WERI-Rb-1 (cell line): ENCODE measurements at regions not wholly inside any gene's neighbourhood (a gene's known extent, or its start where the extent isn't known, plus 50 kb on each side); places are given as distances from the start of the nearest gene placed in this dataset.

ENCODE experiments used
- DNase-seq: peaks from one replicate; pipeline ENCODE4 v3.0.0-alpha.2; 2020
- H3K27ac ChIP-seq: fragments of 250-450 bp; sonication (Bioruptor Pico); 2 replicates; pipeline ENCODE4 v1.5.1; 2020; ENCODE audit warnings: mild to moderate bottlenecking, moderate library complexity
- H3K27me3 ChIP-seq: fragments of 250-450 bp; sonication (Bioruptor Pico); 2 replicates; pipeline ENCODE4 v1.5.1; 2021; ENCODE audit warnings: mild to moderate bottlenecking, low read depth, moderate library complexity; ENCODE audit not compliant: insufficient read depth, severe bottlenecking
- H3K36me3 ChIP-seq: fragments of 250-450 bp; sonication (Bioruptor Pico); 2 replicates; pipeline ENCODE4 v1.5.1; 2020; ENCODE audit warnings: mild to moderate bottlenecking, moderate library complexity
- H3K4me3 ChIP-seq: 2 replicates; pipeline ENCODE4 v1.5.1; 2011; ENCODE audit warnings: low read depth, mild to moderate bottlenecking, control low read depth, low read length
- H3K9me3 ChIP-seq: fragments of 250-450 bp; sonication (Bioruptor Pico); 2 replicates; pipeline ENCODE4 v1.5.1; 2021; ENCODE audit warnings: mild to moderate bottlenecking, moderate library complexity; ENCODE audit not compliant: severe bottlenecking
- TF ChIP-seq, protein P1 (sequence below): IDR thresholded peaks from 2 replicates; pipeline ENCODE4 v1.5.1; 2011; ENCODE audit warnings: low read depth, mild to moderate bottlenecking, control low read depth, inconsistent platforms, low read length

DNA sequence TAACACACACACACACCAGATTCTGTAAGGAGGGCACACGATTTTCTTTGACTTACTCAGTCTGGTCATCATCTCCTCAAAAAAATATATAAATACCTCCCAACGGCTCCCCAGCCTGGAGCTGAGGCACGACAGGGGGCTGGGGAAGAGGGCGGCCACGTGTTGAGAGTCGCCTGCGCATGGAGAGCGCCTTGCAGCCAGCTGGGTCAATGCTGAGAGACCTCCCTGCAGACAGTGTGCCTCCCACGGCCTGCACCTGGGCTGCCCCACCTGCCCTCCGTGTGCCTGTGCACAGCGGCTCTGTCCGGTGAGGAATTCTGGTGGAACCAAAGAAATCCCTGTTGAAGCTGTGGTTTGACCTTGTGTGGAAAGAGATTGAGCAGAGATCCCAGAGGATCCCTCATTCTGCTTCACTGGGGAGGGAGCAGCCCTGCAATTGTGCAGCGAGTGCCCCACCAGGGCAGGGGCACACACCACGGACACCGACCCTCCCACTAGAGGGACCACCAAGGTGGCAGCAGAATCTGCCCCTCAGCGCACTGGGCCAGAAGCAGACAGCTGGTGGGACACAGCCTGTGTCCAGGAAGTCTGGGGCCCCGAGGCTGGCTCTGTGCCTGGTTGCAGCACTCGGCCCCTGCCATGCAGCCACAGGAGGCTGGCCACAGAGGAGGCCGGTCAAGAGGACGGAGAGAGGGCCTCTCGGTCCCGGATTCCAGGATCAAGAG lies 150.5 kb upstream of the PPP2R2D start:
- no peak overlapping the region for H3K4me3 ChIP-seq
- no peaks in the 10 kb centered on the region for H3K36me3 ChIP-seq
- H3K9me3 ChIP-seq: no peaks in the 10 kb centered on the region
- no peak for DNase-seq
- H3K27me3 ChIP-seq: no peaks in the 10 kb centered on the region
- H3K27ac ChIP-seq: no peak overlapping the region
- TF ChIP-seq, protein P1, sequence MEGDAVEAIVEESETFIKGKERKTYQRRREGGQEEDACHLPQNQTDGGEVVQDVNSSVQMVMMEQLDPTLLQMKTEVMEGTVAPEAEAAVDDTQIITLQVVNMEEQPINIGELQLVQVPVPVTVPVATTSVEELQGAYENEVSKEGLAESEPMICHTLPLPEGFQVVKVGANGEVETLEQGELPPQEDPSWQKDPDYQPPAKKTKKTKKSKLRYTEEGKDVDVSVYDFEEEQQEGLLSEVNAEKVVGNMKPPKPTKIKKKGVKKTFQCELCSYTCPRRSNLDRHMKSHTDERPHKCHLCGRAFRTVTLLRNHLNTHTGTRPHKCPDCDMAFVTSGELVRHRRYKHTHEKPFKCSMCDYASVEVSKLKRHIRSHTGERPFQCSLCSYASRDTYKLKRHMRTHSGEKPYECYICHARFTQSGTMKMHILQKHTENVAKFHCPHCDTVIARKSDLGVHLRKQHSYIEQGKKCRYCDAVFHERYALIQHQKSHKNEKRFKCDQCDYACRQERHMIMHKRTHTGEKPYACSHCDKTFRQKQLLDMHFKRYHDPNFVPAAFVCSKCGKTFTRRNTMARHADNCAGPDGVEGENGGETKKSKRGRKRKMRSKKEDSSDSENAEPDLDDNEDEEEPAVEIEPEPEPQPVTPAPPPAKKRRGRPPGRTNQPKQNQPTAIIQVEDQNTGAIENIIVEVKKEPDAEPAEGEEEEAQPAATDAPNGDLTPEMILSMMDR: no peak

DNA sequence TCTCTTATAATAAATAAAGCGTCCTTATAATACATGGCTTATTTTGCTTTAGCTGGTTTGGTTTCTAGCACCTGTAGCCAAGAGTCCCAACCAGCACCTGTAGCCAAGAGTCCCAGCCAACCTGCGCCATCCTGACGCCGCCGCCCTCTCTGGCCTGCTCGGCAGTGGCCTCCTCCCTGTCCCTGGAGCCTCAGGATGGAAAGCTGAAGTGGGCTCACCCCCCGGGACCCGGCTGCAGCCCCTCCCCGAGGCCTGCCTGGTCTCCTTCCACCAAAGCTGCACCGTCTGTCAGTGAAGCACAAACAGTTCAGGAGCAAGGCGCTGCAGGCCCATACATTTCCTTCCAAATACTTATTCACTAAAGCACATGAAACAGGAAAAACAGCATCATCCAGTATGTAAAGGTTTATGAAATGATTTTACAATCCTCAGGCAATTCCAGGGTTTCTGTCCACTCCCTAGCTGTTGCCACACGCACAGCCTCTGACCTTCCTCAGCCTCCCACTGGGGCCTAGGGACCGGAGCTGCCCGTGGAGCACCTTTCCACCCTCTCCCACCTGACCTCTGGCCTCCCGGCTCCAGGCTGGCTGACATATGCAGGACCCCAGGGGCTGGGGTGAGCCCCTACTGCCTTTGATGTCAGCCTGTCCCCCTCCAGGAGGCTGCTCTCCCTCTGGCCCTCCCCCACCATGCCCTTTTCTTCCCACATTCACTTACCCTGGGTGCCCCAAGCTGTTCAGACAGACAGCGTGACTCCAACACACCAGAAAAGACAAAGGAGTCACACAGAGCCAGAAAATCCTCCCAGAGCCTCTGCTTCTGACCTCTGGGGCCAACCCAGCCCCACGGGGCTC lies 149.6 kb upstream of the PPP2R2D start:
- no peaks in the 10 kb centered on the region for H3K9me3 ChIP-seq
- no peaks in the 10 kb centered on the region for H3K36me3 ChIP-seq
- no peak overlapping the region for H3K27ac ChIP-seq
- H3K4me3 ChIP-seq: no peak overlapping the region
- no peak for DNase-seq
- TF ChIP-seq, protein P1: no peak
- no peaks in the 10 kb centered on the region for H3K27me3 ChIP-seq

DNA sequence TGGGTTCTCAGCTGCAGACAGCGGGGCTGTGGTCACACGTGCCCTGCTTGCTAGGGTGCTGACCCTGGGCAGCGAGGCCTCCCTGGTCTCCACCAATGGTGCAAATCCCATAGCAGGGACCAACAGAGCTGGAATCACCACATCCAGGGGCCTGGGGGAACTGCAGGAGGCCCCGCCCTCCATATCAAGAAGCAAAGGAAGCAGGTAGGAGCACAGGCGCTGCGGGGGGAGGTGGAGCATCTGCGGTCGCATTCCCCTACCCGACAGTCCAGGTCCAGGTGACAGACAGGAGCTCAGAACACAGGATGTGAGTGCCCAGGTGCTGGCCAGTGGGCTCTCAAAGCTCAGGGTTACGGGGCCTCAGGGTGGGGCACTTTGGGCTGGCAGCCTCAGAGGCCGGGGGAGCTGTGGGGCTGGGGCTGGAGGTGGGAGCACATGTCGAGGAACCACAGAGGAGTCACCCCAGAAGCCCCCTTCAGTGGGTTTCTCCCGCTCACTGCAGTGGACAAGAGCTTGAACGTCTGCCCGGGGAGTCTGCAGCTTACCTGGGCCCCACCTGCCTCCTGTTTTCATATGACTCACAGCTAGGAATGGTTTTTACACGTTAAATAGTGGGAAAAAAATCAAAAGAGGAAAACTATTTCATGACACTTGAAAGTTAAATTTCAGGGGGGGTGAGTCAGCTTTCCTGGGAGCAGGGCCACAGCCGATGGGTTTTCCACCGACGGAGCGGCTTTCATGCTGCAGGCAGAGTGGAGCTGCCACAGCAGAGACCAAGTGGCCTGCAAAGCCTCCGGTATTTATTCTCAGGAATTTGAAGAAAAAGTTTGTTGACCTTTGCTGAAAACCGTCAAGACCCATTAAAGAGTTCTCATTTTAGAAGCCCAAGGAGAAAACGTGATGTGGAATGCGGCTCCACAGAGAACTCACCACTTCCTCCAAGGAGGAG lies 148.7 kb upstream of the PPP2R2D start:
- Histone ChIP-seq H3K27me3 (no peaks in the 10 kb centered on the region), H3K27ac (no peak overlapping the region), H3K9me3 (no peaks in the 10 kb centered on the region)

DNA sequence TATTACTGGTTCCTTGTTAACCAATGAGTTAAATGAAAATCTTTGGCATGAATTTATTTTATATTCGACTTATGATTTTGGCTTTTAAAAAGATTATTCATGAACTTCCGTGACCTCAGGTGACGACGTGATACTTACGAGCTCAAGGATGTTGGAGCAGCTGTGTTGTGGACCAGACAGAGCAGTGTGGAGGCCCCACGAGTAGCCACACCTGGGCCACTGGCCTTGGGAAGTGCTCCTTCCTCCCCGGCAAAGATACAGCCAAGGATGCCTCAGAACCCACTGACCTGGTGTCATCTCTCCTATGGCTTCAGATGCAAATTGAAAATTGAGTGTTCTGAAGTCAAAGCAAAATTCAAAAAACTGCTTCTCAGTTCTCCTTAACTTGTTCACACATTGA lies 147.5 kb upstream of the PPP2R2D start:
- TF ChIP-seq, protein P1: no peak
- Histone ChIP-seq H3K36me3 (no peaks in the 10 kb centered on the region), H3K9me3 (no peaks in the 10 kb centered on the region), H3K27ac (no peak overlapping the region), H3K4me3 (no peak overlapping the region), H3K27me3 (no peaks in the 10 kb centered on the region)
- DNase-seq: no peak

More for the DNA sequence above, 148.7 kb upstream of the PPP2R2D start:
- no peaks in the 10 kb centered on the region for H3K36me3 ChIP-seq
- no peak overlapping the region for H3K4me3 ChIP-seq
- TF ChIP-seq, protein P1: no peak
- DNase-seq: no peak

DNA sequence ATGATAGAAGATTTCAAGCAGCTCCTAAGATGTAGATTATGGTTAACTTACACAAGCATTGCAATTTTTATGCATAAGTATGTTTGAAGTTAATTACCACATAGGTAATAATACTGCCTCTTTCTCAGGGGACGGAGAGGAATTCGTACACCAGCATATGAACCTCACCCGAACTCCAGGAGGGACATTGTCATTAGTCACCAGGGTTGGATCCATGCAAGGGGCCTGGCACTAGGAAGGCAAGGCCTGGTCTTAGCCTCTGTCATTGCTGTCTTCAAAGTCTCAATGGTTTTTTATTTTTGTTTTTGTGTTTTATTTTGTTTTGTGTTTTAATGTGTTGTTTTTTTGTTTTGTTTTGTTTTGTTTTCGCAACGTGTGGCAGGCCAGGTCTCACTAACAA lies 145.6 kb upstream of the PPP2R2D start:
- Histone ChIP-seq H3K36me3 (no peaks in the 10 kb centered on the region), H3K4me3 (no peak overlapping the region), H3K27ac (no peak overlapping the region), H3K9me3 (no peaks in the 10 kb centered on the region), H3K27me3 (no peaks in the 10 kb centered on the region)
- TF ChIP-seq, protein P1: no peak
- no peak for DNase-seq
